Breast epithelium (tissue), 4 donors: ENCODE measurements at regions not wholly inside any gene's neighbourhood (a gene's known extent, or its start where the extent isn't known, plus 50 kb on each side); places are given as distances from the start of the nearest gene placed in this dataset.

Experiments
- DNase-seq, 2 donors: peaks; one replicate each; pipeline ENCODE4 v3.0.0-alpha.2; 2019; ENCODE audit warnings: low spot score in 2 of 2
- H3K27ac ChIP-seq, 2 donors: fragments of 200-600 bp; sonication (generic) in 1 of 2; one replicate each; pipeline ENCODE4 v1.5.1; 2016 to 2019; ENCODE audit warnings: mild to moderate bottlenecking in 1 of 2
- H3K27me3 ChIP-seq, 2 donors: fragments of 200-600 bp; sonication (generic) in 1 of 2; one replicate each; pipeline versions ENCODE4 v1.5.1 to v1.6.0; 2017 to 2019; ENCODE audit warnings: control low read depth in 1 of 2, mild to moderate bottlenecking in 1 of 2
- H3K36me3 ChIP-seq: fragments of 200-600 bp; one replicate; pipeline ENCODE4 v1.5.1; 2019
- H3K4me1 ChIP-seq, 2 donors: fragments of 200-600 bp; sonication (generic); one replicate each; pipeline ENCODE4 v1.5.1; 2016 to 2019; ENCODE audit warnings: control low read depth in 1 of 2
- H3K4me3 ChIP-seq, 3 donors: fragments of 200-600 bp; sonication (generic); 1 replicate in 2 of 3; 2 replicates in 1 of 3; pipeline ENCODE4 v1.5.1; 2016 to 2019; ENCODE audit warnings: mild to moderate bottlenecking in 3 of 3, moderate library complexity in 2 of 3
- H3K9me3 ChIP-seq, 2 donors: fragments of 200-600 bp; sonication (generic) in 1 of 2; one replicate each; pipeline ENCODE4 v1.5.1; 2016 to 2019; ENCODE audit warnings: control low read depth in 1 of 2
- CTCF ChIP-seq, 3 donors: fragments of 450-650 bp; IDR thresholded peaks; one replicate each; pipeline ENCODE4 v1.5.1; 2016 to 2017; ENCODE audit warnings: antibody characterized with exemption in 3 of 3, mild to moderate bottlenecking in 3 of 3, moderate library complexity in 3 of 3
- POLR2A ChIP-seq: fragments of 450-650 bp; IDR thresholded peaks from one replicate; pipeline ENCODE4 v1.6.1; 2016; ENCODE audit warnings: antibody characterized with exemption, mild to moderate bottlenecking, moderate library complexity
- POLR2AphosphoS5 ChIP-seq, 3 donors: sonication (generic); formaldehyde crosslinking; IDR thresholded peaks; one replicate each; pipeline ENCODE4 v1.6.1; 2017; ENCODE audit warnings: antibody characterized with exemption in 3 of 3
- intact Hi-C: fragments of 100-400 bp; cut with DNase I; formaldehyde crosslinking; loops from one replicate; pipeline ENCODE4 v1.15.1; 2023; ENCODE audit warnings: low total_unique reads

DNA sequence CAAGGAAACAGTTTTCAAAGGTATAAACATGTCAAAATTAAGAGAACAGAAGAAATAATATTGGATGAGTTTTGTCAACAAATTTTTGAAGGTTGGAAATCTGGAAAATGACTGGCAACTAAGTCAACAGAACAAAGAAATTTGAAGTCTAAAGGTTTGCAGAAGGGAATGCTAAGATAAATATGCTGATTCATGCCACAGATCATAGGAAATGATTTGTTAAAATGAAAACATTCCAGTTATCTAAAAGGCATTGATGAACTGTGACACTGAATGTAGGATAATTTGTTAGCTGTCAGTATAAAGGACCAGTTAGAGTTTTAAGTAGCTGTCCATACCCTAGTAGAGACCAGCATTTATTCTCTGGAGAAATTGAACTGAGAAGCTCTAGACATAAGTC, 157.9 kb upstream of the CHRM3 start:
- no peaks in the 10 kb centered on the region for H3K27me3 ChIP-seq
- H3K4me1 ChIP-seq: no peaks in the 10 kb centered on the region
- DNase-seq: no peak
- intact Hi-C loops: no loop called here
- no peak for TF ChIP-seq POLR2A
- TF ChIP-seq POLR2AphosphoS5 (IDR thresholded peaks at IDR 0.05): no peak
- no peak for TF ChIP-seq CTCF (IDR thresholded peaks at IDR 0.05)
- H3K27ac ChIP-seq: no peak overlapping the region
- no peak overlapping the region for H3K4me3 ChIP-seq
- H3K36me3 ChIP-seq: no peaks in the 10 kb centered on the region
- peaks cover 6 to 16% of the 10 kb centered on the region in 2 donors for H3K9me3 ChIP-seq

DNA sequence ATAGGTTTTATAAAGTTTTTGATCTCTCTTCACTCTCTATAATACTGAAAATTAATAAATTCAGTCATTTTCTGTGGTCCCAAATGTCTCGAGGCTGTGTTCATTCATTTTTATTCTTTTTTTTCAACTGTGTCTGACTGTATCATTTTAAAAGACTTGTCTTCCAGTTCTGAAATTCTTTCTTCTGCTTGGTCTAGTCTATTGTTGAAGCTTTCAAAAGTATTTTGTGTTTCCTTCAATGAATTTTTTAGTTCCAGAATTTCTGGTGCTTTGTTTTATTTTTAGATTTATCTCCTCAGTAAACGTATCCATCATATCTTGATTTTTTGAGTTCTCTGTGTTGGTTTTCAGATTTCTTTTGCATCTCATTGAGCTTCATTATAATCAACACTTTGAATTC, 161.0 kb upstream of the CHRM3 start:
- no peak for DNase-seq
- Histone ChIP-seq H3K27ac (no peak overlapping the region), H3K27me3 (no peaks in the 10 kb centered on the region), H3K9me3 (peaks cover 6 to 38% of the 10 kb centered on the region in 2 donors), H3K4me1 (no peaks in the 10 kb centered on the region), H3K36me3 (no peaks in the 10 kb centered on the region), H3K4me3 (no peak overlapping the region)
- intact Hi-C loops: no loop called here
- TF ChIP-seq POLR2AphosphoS5 (IDR thresholded peaks at IDR 0.05): no peak

- no peaks in the 10 kb centered on the region for H3K27me3 ChIP-seq
- H3K36me3 ChIP-seq: no peaks in the 10 kb centered on the region
- intact Hi-C loops: loop anchor here (5.0 kb wide), 1 partner anchor 722 kb away; no protein-coding TSS in a partner anchor
- H3K4me1 ChIP-seq: no peaks in the 10 kb centered on the region
- H3K9me3 ChIP-seq: peaks cover 6 to 40% of the 10 kb centered on the region in 2 donors
- no peak overlapping the region for H3K4me3 ChIP-seq
- H3K27ac ChIP-seq: no peak overlapping the region
- no peak for DNase-seq
- no peak for TF ChIP-seq CTCF (IDR thresholded peaks at IDR 0.05)
- TF ChIP-seq POLR2AphosphoS5 (IDR thresholded peaks at IDR 0.05): no peak
- TF ChIP-seq POLR2A: no peak
Measured at GRCh38 chr1:239224100-239224499, 162.3 kb upstream of the CHRM3 start.

DNA sequence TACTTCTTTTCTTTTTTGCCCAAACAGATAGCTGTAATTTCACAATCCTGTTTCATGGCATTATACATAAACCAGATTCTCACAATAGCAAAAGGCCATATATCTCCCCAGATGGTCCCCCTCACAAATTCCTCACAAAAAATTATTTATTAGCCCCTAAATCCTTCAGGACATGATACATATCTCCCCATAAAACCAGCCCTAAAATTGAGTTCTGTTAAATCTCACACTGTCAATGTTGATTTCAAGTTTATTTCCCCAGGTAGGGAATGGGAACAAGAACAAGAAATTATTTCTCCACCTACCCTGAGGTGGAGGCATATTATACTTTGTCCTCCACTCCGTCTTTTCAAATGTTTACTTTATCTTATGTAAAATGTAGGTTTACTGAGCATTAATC, 163.4 kb upstream of the CHRM3 start:
- no peak for DNase-seq
- H3K27ac ChIP-seq: no peak overlapping the region
- no peaks in the 10 kb centered on the region for H3K4me1 ChIP-seq
- H3K9me3 ChIP-seq: peaks cover 6 to 40% of the 10 kb centered on the region in 2 donors
- no peaks in the 10 kb centered on the region for H3K36me3 ChIP-seq
- no peaks in the 10 kb centered on the region for H3K27me3 ChIP-seq
- intact Hi-C loops: loop anchor here (5.0 kb wide), 1 partner anchor 721 kb away; no protein-coding TSS in a partner anchor
- TF ChIP-seq CTCF (IDR thresholded peaks at IDR 0.05): no peak
- TF ChIP-seq POLR2A: no peak
- no peak overlapping the region for H3K4me3 ChIP-seq

DNA sequence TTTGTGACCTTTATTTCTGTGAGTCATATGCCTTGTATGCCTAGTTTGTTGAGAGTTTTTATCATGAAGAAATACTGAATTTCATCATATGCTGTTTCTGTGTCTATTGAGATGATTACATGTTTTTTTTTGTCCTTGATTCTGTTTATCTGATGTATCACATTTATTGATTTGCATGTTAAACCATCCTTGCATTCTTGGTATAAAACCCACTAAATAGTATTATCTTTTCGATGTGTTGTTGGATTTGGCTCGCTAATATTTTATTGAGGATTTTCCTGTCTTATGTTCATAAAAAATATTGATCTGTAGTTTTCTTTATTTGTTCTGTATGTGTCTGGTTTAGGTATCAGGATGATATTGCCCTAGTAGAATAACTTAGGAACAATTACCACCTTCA, 164.7 kb upstream of the CHRM3 start:
- Histone ChIP-seq H3K36me3 (no peaks in the 10 kb centered on the region), H3K27ac (no peak overlapping the region), H3K4me3 (no peak overlapping the region), H3K4me1 (no peaks in the 10 kb centered on the region), H3K27me3 (no peaks in the 10 kb centered on the region), H3K9me3 (peaks cover 6 to 40% of the 10 kb centered on the region in 2 donors)
- TF ChIP-seq CTCF (IDR thresholded peaks at IDR 0.05) (no peak), POLR2A (no peak), POLR2AphosphoS5 (IDR thresholded peaks at IDR 0.05) (no peak)
- no peak for DNase-seq
- intact Hi-C loops: loop anchor here (5.0 kb wide), 1 partner anchor 719 kb away; no protein-coding TSS in a partner anchor

DNA sequence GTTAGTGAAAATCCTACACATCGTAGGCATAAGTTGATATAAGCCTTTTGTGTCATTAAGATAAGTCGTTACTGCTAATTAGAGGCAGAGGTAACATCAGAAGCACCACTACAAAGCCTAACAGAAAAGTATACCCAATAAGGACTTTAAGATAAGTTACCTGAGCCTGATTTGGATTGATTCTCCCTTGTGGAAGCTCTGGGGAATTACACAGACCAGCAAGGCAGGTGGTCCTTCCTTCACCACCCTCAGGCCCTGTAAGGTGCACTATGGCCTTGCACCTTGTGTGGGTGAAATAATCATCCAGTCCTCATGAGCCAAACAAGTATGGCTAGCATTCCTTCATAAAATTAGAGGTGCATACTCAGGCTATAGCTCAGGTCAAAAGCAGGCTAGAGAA, 166.7 kb upstream of the CHRM3 start:
- Histone ChIP-seq H3K4me3 (no peak overlapping the region), H3K27ac (no peak overlapping the region), H3K9me3 (peaks cover 0 to 34% of the 10 kb centered on the region in 2 donors), H3K27me3 (no peaks in the 10 kb centered on the region), H3K4me1 (no peaks in the 10 kb centered on the region), H3K36me3 (no peaks in the 10 kb centered on the region)
- TF ChIP-seq POLR2AphosphoS5 (IDR thresholded peaks at IDR 0.05) (no peak), POLR2A (no peak), CTCF (IDR thresholded peaks at IDR 0.05) (no peak)
- no peak for DNase-seq
- intact Hi-C loops: loop anchor here (5.0 kb wide), 1 partner anchor 717 kb away; no protein-coding TSS in a partner anchor
